ENCODE measurements at regions not wholly inside any gene's neighbourhood (a gene's known extent, or its start where the extent isn't known, plus 50 kb on each side); places are given as distances from the start of the nearest gene placed in this dataset.

DNA sequence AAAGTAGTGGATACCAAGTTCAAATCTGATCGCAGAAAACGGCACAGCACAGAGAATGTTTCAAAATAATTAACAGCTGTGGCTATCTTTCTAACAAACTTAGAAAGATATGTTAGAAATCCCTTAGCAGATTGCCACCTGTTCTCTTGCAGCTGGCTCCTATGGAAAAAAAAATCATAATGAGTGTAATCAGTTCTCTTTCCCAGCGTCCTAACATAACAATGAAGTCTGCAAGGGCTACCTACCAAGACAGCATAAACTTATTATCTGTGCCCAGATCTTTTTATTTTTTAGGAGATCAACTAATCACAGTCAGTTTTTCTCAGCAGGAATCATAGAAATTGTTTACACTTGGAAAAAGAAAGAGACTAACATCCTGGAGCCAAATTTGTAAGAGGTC, 358.6 kb upstream of the FOXG1 start:
- Histone ChIP-seq H3K9me3 (no peaks in the 10 kb centered on the region), H3K4me3 (no peak overlapping the region), H3K36me3 (no peaks in the 10 kb centered on the region), H3K4me1 (no peaks in the 10 kb centered on the region), H3K27ac (no peak overlapping the region), H3K27me3 (ENCODE audit: low read depth) (no peaks in the 10 kb centered on the region)
- TF ChIP-seq, protein P1, sequence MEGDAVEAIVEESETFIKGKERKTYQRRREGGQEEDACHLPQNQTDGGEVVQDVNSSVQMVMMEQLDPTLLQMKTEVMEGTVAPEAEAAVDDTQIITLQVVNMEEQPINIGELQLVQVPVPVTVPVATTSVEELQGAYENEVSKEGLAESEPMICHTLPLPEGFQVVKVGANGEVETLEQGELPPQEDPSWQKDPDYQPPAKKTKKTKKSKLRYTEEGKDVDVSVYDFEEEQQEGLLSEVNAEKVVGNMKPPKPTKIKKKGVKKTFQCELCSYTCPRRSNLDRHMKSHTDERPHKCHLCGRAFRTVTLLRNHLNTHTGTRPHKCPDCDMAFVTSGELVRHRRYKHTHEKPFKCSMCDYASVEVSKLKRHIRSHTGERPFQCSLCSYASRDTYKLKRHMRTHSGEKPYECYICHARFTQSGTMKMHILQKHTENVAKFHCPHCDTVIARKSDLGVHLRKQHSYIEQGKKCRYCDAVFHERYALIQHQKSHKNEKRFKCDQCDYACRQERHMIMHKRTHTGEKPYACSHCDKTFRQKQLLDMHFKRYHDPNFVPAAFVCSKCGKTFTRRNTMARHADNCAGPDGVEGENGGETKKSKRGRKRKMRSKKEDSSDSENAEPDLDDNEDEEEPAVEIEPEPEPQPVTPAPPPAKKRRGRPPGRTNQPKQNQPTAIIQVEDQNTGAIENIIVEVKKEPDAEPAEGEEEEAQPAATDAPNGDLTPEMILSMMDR (IDR thresholded peaks at IDR 0.05): no peak
- DNase-seq (no peak), ATAC-seq (no peak)
- intact Hi-C loops (cut with DNase I): no loop called here

GRCh38 chr14:28412077-28412476, 354.5 kb upstream of the FOXG1 start:
- Histone ChIP-seq H3K4me3 (no peak overlapping the region), H3K27me3 (ENCODE audit: low read depth) (no peaks in the 10 kb centered on the region), H3K9me3 (peaks cover 5% of the 10 kb centered on the region), H3K27ac (no peak overlapping the region), H3K4me1 (no peaks in the 10 kb centered on the region), H3K36me3 (no peaks in the 10 kb centered on the region)
- TF ChIP-seq, protein P1 (IDR thresholded peaks at IDR 0.05): no peak
- ATAC-seq (no peak), DNase-seq (no peak)
- intact Hi-C loops (cut with DNase I): no loop called here

- no peak for DNase-seq
- Histone ChIP-seq H3K4me3 (no peak overlapping the region), H3K4me1 (no peaks in the 10 kb centered on the region), H3K27me3 (ENCODE audit: low read depth) (no peaks in the 10 kb centered on the region), H3K27ac (no peak overlapping the region), H3K36me3 (no peaks in the 10 kb centered on the region), H3K9me3 (no peaks in the 10 kb centered on the region)
- no peak for ATAC-seq
- intact Hi-C loops (cut with DNase I): no loop called here
- TF ChIP-seq, protein P1 (IDR thresholded peaks at IDR 0.05): no peak
Observed at GRCh38 chr14:28426960-28427359, 339.6 kb upstream of the FOXG1 start.

DNA sequence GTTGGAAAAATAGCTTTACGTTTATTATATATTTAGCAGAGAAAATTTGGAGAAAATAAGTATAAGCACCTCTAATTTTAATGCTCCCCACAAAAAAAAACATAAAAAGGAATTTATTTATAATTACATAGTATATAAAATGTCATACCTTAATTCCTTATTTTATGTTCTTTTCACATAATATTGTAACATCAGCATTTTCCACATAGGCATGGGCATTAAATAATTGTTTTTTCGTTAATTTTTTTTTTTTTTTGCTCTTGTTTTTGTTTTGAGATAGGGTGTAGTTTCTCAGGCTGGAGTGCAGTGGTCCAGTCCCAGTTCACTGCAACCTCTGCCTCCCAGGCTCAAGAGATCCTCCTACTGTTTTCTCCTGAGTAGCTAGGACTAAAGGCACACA, 329.8 kb upstream of the FOXG1 start:
- TF ChIP-seq, protein P1 (IDR thresholded peaks at IDR 0.05): no peak
- ATAC-seq (no peak), DNase-seq (no peak)
- H3K36me3 ChIP-seq: no peaks in the 10 kb centered on the region
- H3K27ac ChIP-seq: no peak overlapping the region
- no peaks in the 10 kb centered on the region for H3K9me3 ChIP-seq
- H3K4me1 ChIP-seq: no peaks in the 10 kb centered on the region
- no peak overlapping the region for H3K4me3 ChIP-seq
- no peaks in the 10 kb centered on the region for H3K27me3 ChIP-seq (ENCODE audit: low read depth)
- intact Hi-C loops (cut with DNase I): no loop called here

DNA sequence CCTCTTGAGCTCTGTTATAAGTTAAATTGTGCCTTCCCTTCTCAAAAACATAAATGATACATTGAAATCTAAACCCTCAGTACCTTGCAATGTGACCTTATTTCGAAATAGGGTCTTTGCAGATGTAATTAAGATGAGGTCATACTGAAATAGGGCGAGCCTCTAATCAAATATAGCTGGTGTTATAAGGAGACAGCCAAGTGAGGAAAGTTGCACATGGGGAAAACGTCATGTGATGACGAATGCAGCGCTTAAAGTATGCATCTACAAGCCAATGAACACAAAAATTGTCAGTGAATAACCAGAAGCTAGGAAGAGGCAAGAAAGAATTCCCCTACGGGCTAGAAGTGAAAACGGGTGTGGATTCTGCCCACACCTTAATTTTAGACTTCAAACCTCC, 305.2 kb upstream of the FOXG1 start:
- intact Hi-C loops (cut with DNase I): no loop called here
- DNase-seq (no peak), ATAC-seq (no peak)
- H3K27me3 ChIP-seq (ENCODE audit: low read depth): no peaks in the 10 kb centered on the region
- no peaks in the 10 kb centered on the region for H3K4me1 ChIP-seq
- no peak overlapping the region for H3K4me3 ChIP-seq
- TF ChIP-seq, protein P1 (IDR thresholded peaks at IDR 0.05): no peak
- H3K36me3 ChIP-seq: no peaks in the 10 kb centered on the region
- H3K9me3 ChIP-seq: no peaks in the 10 kb centered on the region
- no peak overlapping the region for H3K27ac ChIP-seq

- Histone ChIP-seq H3K36me3 (no peaks in the 10 kb centered on the region), H3K27me3 (ENCODE audit: low read depth) (no peaks in the 10 kb centered on the region), H3K4me1 (no peaks in the 10 kb centered on the region), H3K27ac (no peak overlapping the region), H3K9me3 (no peaks in the 10 kb centered on the region), H3K4me3 (no peak overlapping the region)
- no peak for ATAC-seq
- intact Hi-C loops (cut with DNase I): no loop called here
- TF ChIP-seq, protein P1 (IDR thresholded peaks at IDR 0.05): no peak
- DNase-seq: no peak
Observed at GRCh38 chr14:28467611-28468010, 299.0 kb upstream of the FOXG1 start.
